Vagina (tissue), 2 donors: ENCODE measurements at regions not wholly inside any gene's neighbourhood (a gene's known extent, or its start where the extent isn't known, plus 50 kb on each side); places are given as distances from the start of the nearest gene placed in this dataset.

Experiments used
- DNase-seq, 2 donors: peaks; one replicate each; pipeline ENCODE4 v3.0.0-alpha.2; 2017; ENCODE audit errors: extremely low spot score in 2 of 2
- H3K27ac ChIP-seq: fragments of 200-600 bp; sonication (generic); one replicate; pipeline ENCODE4 v1.5.1; 2019
- H3K27me3 ChIP-seq: fragments of 200-600 bp; sonication (generic); one replicate; pipeline ENCODE4 v1.5.1; 2019
- H3K36me3 ChIP-seq, 2 donors: fragments of 200-600 bp; sonication (generic); one replicate each; pipeline ENCODE4 v1.5.1; 2017 to 2019
- H3K4me1 ChIP-seq: fragments of 200-600 bp; sonication (generic); one replicate; pipeline ENCODE4 v1.5.1; 2019
- H3K4me3 ChIP-seq, 2 donors: fragments of 200-600 bp; sonication (generic); 1 replicate in 1 of 2; 2 replicates in 1 of 2; pipeline ENCODE4 v1.5.1; 2016 to 2019
- H3K9me3 ChIP-seq: fragments of 200-600 bp; sonication (generic); one replicate; pipeline ENCODE4 v1.5.1; 2019
- POLR2A ChIP-seq, 2 donors: fragments of 450-650 bp; IDR thresholded peaks; one replicate each; pipeline ENCODE4 v1.6.1; 2017; ENCODE audit warnings: antibody characterized with exemption in 2 of 2, mild to moderate bottlenecking in 2 of 2, moderate library complexity in 2 of 2
- POLR2AphosphoS5 ChIP-seq, 2 donors: sonication (generic); formaldehyde crosslinking; IDR thresholded peaks; one replicate each; pipeline ENCODE4 v1.9.0; 2017; ENCODE audit warnings: antibody characterized with exemption in 2 of 2, mild to moderate bottlenecking in 2 of 2, low read depth in 1 of 2; ENCODE audit not compliant: insufficient read depth in 1 of 2
- intact Hi-C: fragments of 100-400 bp; cut with DNase I; formaldehyde crosslinking; loops from one replicate; pipeline ENCODE4 v1.15.1; 2023
- TF ChIP-seq, protein P1 (sequence below), 3 experiments: fragments of 450-650 bp in 2 of 3; fragments of 200-600 bp in 1 of 3; sonication (generic) in 1 of 3; IDR thresholded peaks; one replicate each; pipeline ENCODE4 v1.5.1; 2017 to 2019; ENCODE audit warnings: antibody characterized with exemption in 3 of 3, mild to moderate bottlenecking in 2 of 3, moderate library complexity in 2 of 3

DNA sequence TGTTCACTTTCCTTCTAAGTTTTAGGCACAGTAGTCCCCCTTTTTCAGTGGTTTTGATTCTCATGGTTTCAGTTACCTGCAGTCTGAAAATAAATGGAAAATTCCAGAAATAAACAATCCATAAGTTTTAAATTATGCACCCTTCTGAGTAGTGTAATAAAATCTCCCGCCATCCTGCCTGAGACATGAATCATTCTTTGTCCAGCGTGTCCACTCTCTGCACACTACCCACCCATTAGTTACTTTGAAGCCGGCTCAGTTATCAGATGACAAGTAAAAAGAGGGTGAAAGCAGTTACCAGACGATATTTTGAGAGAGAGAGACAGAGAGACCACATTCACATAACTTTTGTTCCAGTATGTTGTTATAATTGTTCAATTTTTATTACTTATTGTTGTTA, 400.5 kb downstream of the TMX3 start:
- H3K9me3 ChIP-seq: no peaks in the 10 kb centered on the region
- no peaks in the 10 kb centered on the region for H3K27me3 ChIP-seq
- no peaks in the 10 kb centered on the region for H3K36me3 ChIP-seq
- intact Hi-C loops: no loop called here
- TF ChIP-seq POLR2AphosphoS5 (IDR thresholded peaks at IDR 0.05; ENCODE audit: insufficient read depth in 1 of 2, low read depth in 1 of 2) (no peak), POLR2A (IDR thresholded peaks at IDR 0.05) (no peak)
- TF ChIP-seq, protein P1, sequence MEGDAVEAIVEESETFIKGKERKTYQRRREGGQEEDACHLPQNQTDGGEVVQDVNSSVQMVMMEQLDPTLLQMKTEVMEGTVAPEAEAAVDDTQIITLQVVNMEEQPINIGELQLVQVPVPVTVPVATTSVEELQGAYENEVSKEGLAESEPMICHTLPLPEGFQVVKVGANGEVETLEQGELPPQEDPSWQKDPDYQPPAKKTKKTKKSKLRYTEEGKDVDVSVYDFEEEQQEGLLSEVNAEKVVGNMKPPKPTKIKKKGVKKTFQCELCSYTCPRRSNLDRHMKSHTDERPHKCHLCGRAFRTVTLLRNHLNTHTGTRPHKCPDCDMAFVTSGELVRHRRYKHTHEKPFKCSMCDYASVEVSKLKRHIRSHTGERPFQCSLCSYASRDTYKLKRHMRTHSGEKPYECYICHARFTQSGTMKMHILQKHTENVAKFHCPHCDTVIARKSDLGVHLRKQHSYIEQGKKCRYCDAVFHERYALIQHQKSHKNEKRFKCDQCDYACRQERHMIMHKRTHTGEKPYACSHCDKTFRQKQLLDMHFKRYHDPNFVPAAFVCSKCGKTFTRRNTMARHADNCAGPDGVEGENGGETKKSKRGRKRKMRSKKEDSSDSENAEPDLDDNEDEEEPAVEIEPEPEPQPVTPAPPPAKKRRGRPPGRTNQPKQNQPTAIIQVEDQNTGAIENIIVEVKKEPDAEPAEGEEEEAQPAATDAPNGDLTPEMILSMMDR (IDR thresholded peaks at IDR 0.05): no peak
- H3K4me3 ChIP-seq: no peak overlapping the region
- DNase-seq: no peak
- H3K4me1 ChIP-seq: no peaks in the 10 kb centered on the region
- no peak overlapping the region for H3K27ac ChIP-seq

DNA sequence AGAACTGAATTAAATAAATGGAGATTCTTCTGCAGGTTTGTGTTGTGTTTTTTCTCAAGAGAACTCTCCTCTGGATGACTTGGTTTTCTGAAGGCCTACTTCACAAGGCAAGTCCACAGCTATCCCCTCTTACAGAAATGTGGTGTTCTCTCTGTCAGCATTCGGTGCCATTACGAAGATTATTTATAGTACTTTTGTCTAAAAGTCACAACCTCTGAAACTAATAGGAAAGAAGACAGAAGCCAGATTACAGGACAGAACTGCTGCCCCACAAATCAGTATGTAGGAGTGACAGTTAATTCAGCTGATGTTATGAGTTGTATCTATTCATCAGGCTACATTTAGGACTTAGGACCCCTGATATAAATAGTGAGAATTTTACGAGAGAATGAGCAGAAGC, 413.5 kb downstream of the TMX3 start:
- intact Hi-C loops: no loop called here
- TF ChIP-seq, protein P1 (IDR thresholded peaks at IDR 0.05): no peak
- TF ChIP-seq POLR2AphosphoS5 (IDR thresholded peaks at IDR 0.05; ENCODE audit: insufficient read depth in 1 of 2, low read depth in 1 of 2) (no peak), POLR2A (IDR thresholded peaks at IDR 0.05) (no peak)
- H3K27ac ChIP-seq: no peak overlapping the region

DNA sequence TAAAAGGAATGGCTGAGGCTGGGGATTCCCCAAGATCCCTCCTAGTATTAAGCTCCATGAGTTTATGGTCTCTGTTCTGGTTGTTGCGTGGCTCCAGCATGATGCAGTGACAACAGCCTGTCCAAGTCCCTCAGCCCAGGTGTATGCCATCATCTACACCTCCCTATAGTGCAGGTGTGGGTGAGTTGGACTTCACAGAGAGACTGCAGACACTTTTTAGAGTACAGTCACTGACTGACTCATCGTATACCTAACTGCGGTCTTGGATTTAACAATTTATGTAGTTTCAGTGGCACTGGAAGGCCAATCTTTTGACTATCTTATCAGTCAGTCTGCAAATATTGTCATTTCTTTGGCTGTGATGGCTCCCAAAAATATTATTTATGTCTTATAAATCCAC, 415.0 kb downstream of the TMX3 start:
- TF ChIP-seq POLR2AphosphoS5 (IDR thresholded peaks at IDR 0.05; ENCODE audit: insufficient read depth in 1 of 2, low read depth in 1 of 2) (no peak), POLR2A (IDR thresholded peaks at IDR 0.05) (no peak)
- TF ChIP-seq, protein P1 (IDR thresholded peaks at IDR 0.05): no peak
- no peaks in the 10 kb centered on the region for H3K9me3 ChIP-seq
- no peaks in the 10 kb centered on the region for H3K4me1 ChIP-seq
- no peak overlapping the region for H3K27ac ChIP-seq
- no peak for DNase-seq
- no peaks in the 10 kb centered on the region for H3K36me3 ChIP-seq
- H3K4me3 ChIP-seq: no peak overlapping the region
- no peaks in the 10 kb centered on the region for H3K27me3 ChIP-seq
- intact Hi-C loops: no loop called here

More for the DNA sequence above, 413.5 kb downstream of the TMX3 start:
- Histone ChIP-seq H3K27me3 (no peaks in the 10 kb centered on the region), H3K9me3 (no peaks in the 10 kb centered on the region), H3K4me1 (no peaks in the 10 kb centered on the region), H3K36me3 (no peaks in the 10 kb centered on the region), H3K4me3 (no peak overlapping the region)
- no peak for DNase-seq

DNA sequence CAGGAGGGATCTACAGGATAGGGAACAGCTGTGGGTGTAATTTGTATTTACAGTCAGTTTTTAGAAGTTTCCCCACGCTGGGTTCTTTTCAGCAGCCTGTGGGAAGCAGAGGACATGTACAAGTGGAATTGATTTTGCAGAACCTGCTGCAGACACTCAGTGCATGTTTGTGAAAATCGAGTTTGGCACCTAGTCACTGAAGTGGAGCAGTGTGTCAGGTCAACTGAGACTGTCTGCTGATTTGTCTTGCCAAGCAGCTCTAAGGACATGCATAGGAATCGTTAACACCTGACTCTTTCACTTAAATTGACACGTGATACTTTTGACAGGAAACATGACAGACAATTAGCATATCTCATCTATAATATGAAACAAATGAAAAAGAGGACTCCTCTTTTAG, 416.6 kb downstream of the TMX3 start:
- Histone ChIP-seq H3K27me3 (no peaks in the 10 kb centered on the region), H3K9me3 (no peaks in the 10 kb centered on the region), H3K4me3 (no peak overlapping the region), H3K4me1 (no peaks in the 10 kb centered on the region), H3K36me3 (no peaks in the 10 kb centered on the region), H3K27ac (no peak overlapping the region)
- TF ChIP-seq POLR2AphosphoS5 (IDR thresholded peaks at IDR 0.05; ENCODE audit: insufficient read depth in 1 of 2, low read depth in 1 of 2): no peak
- TF ChIP-seq, protein P1 (IDR thresholded peaks at IDR 0.05): no peak
- TF ChIP-seq POLR2A (IDR thresholded peaks at IDR 0.05): no peak
- intact Hi-C loops: no loop called here
- no peak for DNase-seq

DNA sequence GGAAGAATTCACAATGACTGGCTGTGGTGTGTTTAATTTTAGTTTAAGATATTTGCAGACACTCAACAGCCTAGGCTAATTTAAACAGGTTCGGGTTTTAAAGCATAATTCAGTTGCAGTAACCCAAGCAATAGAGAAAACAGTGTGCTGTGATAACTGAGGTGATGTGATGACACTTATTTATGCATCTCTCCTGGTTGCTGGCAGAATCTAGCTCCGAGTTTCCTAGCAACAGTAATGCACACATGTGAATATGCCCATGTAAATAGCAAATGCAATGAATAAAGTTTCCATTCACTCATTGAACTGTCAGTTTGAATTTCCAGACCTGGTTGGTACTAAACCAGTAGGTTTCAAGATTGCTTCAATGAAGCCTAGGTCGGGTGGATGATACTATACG, 426.5 kb downstream of the TMX3 start:
- TF ChIP-seq, protein P1 (IDR thresholded peaks at IDR 0.05): no peak
- TF ChIP-seq POLR2A (IDR thresholded peaks at IDR 0.05) (no peak), POLR2AphosphoS5 (IDR thresholded peaks at IDR 0.05; ENCODE audit: insufficient read depth in 1 of 2, low read depth in 1 of 2) (no peak)
- H3K36me3 ChIP-seq: no peaks in the 10 kb centered on the region
- intact Hi-C loops: no loop called here
- no peaks in the 10 kb centered on the region for H3K9me3 ChIP-seq
- no peak overlapping the region for H3K4me3 ChIP-seq
- H3K27me3 ChIP-seq: no peaks in the 10 kb centered on the region
- H3K4me1 ChIP-seq: no peaks in the 10 kb centered on the region
- DNase-seq: no peak
- no peak overlapping the region for H3K27ac ChIP-seq
